B cell (primary cell): ENCODE measurements at regions not wholly inside any gene's neighbourhood (a gene's known extent, or its start where the extent isn't known, plus 50 kb on each side); places are given as distances from the start of the nearest gene placed in this dataset.

Experiments
- CTCF ChIP-seq: fragments of 200-600 bp; IDR thresholded peaks from one replicate; pipeline ENCODE4 v1.8.0; 2022; ENCODE audit warnings: antibody characterized with exemption, mild to moderate bottlenecking
- EZH2 ChIP-seq: IDR thresholded peaks from 2 replicates; pipeline ENCODE4 v1.6.1; 2012; ENCODE audit warnings: borderline replicate concordance, low read depth, mild to moderate bottlenecking, moderate library complexity, low read length; ENCODE audit not compliant: insufficient read depth, poor library complexity, severe bottlenecking

- TF ChIP-seq CTCF (no peak), EZH2 (no peak)
Measured at GRCh38 chr6:14309951-14310445, 192.4 kb downstream of the CD83 start.
